MM.1S (cell line): ENCODE measurements at regions not wholly inside any gene's neighbourhood (a gene's known extent, or its start where the extent isn't known, plus 50 kb on each side); places are given as distances from the start of the nearest gene placed in this dataset.

Source experiments
- DNase-seq: peaks from one replicate; pipeline ENCODE4 v3.0.0-alpha.2; 2015
- H2AFZ ChIP-seq: fragments of 300-600 bp; sonication (generic); 2 replicates; pipeline ENCODE4 v1.6.0; 2016; ENCODE audit warnings: antibody characterized with exemption, low read length
- H3F3A ChIP-seq: fragments of 300-600 bp; sonication (generic); 2 replicates; pipeline ENCODE4 v1.6.1; 2016; ENCODE audit warnings: mild to moderate bottlenecking, antibody characterized with exemption, low read length, moderate library complexity, mixed read lengths; ENCODE audit not compliant: insufficient read depth
- H3K27ac ChIP-seq: fragments of 300-600 bp; sonication (generic); 2 replicates; pipeline ENCODE4 v1.5.1; 2016; ENCODE audit warnings: mild to moderate bottlenecking, low read length
- H3K27me3 ChIP-seq: fragments of 300-600 bp; sonication (generic); replicated peaks from 2 replicates; pipeline ENCODE4 v1.6.0; 2016; ENCODE audit warnings: low read length; ENCODE audit not compliant: insufficient read depth
- H3K36me3 ChIP-seq: fragments of 300-600 bp; sonication (generic); replicated peaks from 2 replicates; pipeline ENCODE4 v1.6.1; 2016; ENCODE audit warnings: mild to moderate bottlenecking, low read length, mixed read lengths; ENCODE audit not compliant: insufficient read depth
- H3K4me1 ChIP-seq: fragments of 300-600 bp; sonication (generic); 2 replicates; pipeline ENCODE4 v1.6.1; 2016; ENCODE audit warnings: low read length, mixed read lengths
- H3K4me2 ChIP-seq: fragments of 300-600 bp; sonication (generic); 2 replicates; pipeline ENCODE4 v1.6.0; 2016; ENCODE audit warnings: low read depth, low read length
- H3K4me3 ChIP-seq: fragments of 300-600 bp; sonication (generic); 2 replicates; pipeline ENCODE4 v1.5.1; 2016; ENCODE audit warnings: low read length, mixed read lengths
- H3K79me2 ChIP-seq: fragments of 300-600 bp; sonication (generic); 2 replicates; pipeline ENCODE4 v1.6.1; 2016; ENCODE audit warnings: mixed run types, low read length, mixed read lengths
- H3K9ac ChIP-seq: fragments of 300-600 bp; sonication (generic); 2 replicates; pipeline ENCODE4 v1.6.1; 2016; ENCODE audit warnings: low read length, mixed read lengths
- H3K9me2 ChIP-seq: fragments of 300-600 bp; sonication (generic); replicated peaks from 2 replicates; pipeline ENCODE4 v1.6.1; 2016; ENCODE audit warnings: mild to moderate bottlenecking, low read length, mixed read lengths; ENCODE audit not compliant: insufficient read depth
- H3K9me3 ChIP-seq: fragments of 300-600 bp; sonication (generic); replicated peaks from 2 replicates; pipeline ENCODE4 v1.6.1; 2016; ENCODE audit warnings: mild to moderate bottlenecking, low read length, mixed read lengths; ENCODE audit not compliant: insufficient read depth
- H4K20me1 ChIP-seq: fragments of 300-600 bp; sonication (generic); 2 replicates; pipeline ENCODE4 v1.6.1; 2016; ENCODE audit warnings: mild to moderate bottlenecking, low read length, moderate library complexity, mixed read lengths; ENCODE audit not compliant: insufficient read depth
- EZH2 ChIP-seq: fragments of 300-600 bp; sonication (generic); optimal IDR thresholded peaks from 2 replicates; pipeline ENCODE3; 2017; ENCODE audit warnings: low read depth, mild to moderate bottlenecking, antibody characterized with exemption, low read length, mixed read lengths
- EZH2phosphoT487 ChIP-seq: fragments of 300-600 bp; sonication (generic); IDR thresholded peaks from 2 replicates; pipeline ENCODE4 v1.6.1; 2018; ENCODE audit warnings: antibody characterized with exemption, low read length
- TF ChIP-seq, protein P1 (sequence below): fragments of 300-600 bp; sonication (generic); IDR thresholded peaks from 2 replicates; pipeline ENCODE4 v1.5.1; 2016; ENCODE audit warnings: antibody characterized with exemption, low read length, mixed read lengths

DNA sequence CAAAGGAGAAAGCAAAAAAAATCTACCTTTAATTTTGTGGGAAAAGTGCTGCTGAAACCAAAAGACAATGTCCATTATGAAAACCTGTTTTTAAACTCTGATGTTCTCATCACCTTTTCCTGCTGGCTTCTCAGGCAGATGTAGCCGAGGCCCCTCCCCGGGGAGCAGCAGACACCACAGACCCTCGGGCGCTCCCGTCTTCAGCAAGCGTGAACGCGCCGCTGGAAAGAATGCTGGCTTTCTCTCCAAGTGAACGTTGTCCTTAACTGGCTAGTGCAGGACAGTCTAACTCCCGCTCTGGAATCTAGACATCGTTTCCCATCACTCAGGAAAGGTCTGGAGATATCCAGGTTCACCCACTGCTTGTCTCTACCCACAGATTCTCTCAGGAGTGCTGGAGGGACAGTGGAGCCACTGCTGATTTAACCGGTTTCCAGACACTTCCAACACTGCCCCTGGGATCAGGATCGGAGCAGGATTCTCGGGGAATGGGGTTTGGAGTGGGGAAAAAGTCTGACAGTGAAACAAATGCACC lies 211.2 kb downstream of the RBFOX3 start:
- H3K27ac ChIP-seq, result no peak overlapping the region
- DNase-seq, result no peak
- H3K4me1 ChIP-seq, result no peaks in the 10 kb centered on the region
- no peak overlapping the region for H3K4me3 ChIP-seq
- no peaks in the 10 kb centered on the region for H3K9me3 ChIP-seq
- peaks cover 93% of the 10 kb centered on the region for H3K27me3 ChIP-seq
- no peaks in the 10 kb centered on the region for H3K36me3 ChIP-seq
- H3K9ac ChIP-seq, result no peak overlapping the region
- H4K20me1 ChIP-seq, result no peaks in the 10 kb centered on the region
- no peaks in the 10 kb centered on the region for H3K9me2 ChIP-seq
- H3K79me2 ChIP-seq, result no peaks in the 10 kb centered on the region
- TF ChIP-seq EZH2, result no peak
- H3K4me2 ChIP-seq, result no peak overlapping the region
- no peak overlapping the region for H2AFZ ChIP-seq
- H3F3A ChIP-seq, result no peaks in the 10 kb centered on the region

DNA sequence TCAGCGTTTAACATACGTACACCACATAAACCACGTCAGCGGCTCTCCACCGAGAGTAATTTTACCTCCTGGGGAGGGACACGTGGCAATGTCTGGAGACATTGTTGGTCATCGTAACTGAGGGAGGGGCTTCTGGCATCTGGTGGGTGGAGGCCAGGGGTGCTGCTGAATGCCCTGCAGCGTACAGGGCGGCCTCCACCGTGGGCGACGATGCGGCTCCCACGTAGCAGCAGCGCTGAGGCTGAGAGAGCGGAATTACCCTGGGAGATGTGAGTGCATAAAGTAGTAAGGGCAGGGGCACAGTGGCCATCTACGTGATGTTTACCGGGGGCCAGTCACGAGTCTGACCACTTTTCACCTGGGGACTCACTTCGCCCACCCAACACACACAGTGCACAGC lies 212.4 kb downstream of the RBFOX3 start:
- TF ChIP-seq, protein P1, sequence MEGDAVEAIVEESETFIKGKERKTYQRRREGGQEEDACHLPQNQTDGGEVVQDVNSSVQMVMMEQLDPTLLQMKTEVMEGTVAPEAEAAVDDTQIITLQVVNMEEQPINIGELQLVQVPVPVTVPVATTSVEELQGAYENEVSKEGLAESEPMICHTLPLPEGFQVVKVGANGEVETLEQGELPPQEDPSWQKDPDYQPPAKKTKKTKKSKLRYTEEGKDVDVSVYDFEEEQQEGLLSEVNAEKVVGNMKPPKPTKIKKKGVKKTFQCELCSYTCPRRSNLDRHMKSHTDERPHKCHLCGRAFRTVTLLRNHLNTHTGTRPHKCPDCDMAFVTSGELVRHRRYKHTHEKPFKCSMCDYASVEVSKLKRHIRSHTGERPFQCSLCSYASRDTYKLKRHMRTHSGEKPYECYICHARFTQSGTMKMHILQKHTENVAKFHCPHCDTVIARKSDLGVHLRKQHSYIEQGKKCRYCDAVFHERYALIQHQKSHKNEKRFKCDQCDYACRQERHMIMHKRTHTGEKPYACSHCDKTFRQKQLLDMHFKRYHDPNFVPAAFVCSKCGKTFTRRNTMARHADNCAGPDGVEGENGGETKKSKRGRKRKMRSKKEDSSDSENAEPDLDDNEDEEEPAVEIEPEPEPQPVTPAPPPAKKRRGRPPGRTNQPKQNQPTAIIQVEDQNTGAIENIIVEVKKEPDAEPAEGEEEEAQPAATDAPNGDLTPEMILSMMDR, result no peak
- Histone ChIP-seq H3K27ac (no peak overlapping the region), H3K79me2 (no peaks in the 10 kb centered on the region), H3K4me3 (no peak overlapping the region), H3K36me3 (no peaks in the 10 kb centered on the region), H3F3A (no peaks in the 10 kb centered on the region), H3K9ac (no peak overlapping the region), H4K20me1 (no peaks in the 10 kb centered on the region), H3K9me2 (no peaks in the 10 kb centered on the region), H2AFZ (no peak overlapping the region), H3K27me3 (peaks cover 94% of the 10 kb centered on the region), H3K4me1 (no peaks in the 10 kb centered on the region), H3K4me2 (no peak overlapping the region), H3K9me3 (no peaks in the 10 kb centered on the region)
- DNase-seq, result no peak

DNA sequence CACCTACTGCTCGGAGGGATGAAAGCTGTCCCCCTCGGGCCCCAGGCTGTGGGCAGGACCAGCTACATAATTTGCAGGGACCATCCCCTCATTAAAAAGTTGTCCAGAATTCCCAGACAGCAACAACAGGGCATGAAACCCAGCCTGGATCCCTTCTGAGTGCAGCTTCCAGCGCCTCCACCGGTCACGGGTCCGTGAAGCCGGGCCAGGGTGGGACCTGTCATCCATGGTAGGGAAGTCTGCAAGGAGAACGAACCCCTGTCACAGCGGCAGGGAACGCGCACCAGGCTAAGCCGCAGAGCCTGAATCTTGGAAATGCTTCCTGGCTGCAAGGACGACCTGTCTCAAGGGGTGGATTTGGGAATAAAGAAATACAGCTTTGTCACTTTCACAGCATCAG lies 214.2 kb downstream of the RBFOX3 start:
- no peaks in the 10 kb centered on the region for H3K9me3 ChIP-seq
- no peak overlapping the region for H3K4me3 ChIP-seq
- H3K9me2 ChIP-seq, result no peaks in the 10 kb centered on the region
- H3K27ac ChIP-seq, result no peak overlapping the region
- no peaks in the 10 kb centered on the region for H4K20me1 ChIP-seq
- H2AFZ ChIP-seq, result no peak overlapping the region
- H3F3A ChIP-seq, result no peaks in the 10 kb centered on the region
- H3K79me2 ChIP-seq, result no peaks in the 10 kb centered on the region
- no peaks in the 10 kb centered on the region for H3K4me1 ChIP-seq
- H3K36me3 ChIP-seq, result no peaks in the 10 kb centered on the region
- no peak overlapping the region for H3K9ac ChIP-seq
- TF ChIP-seq EZH2phosphoT487, result no peak
- TF ChIP-seq, protein P1, result no peak
- no peak for TF ChIP-seq EZH2
- peaks cover 91% of the 10 kb centered on the region for H3K27me3 ChIP-seq
- no peak overlapping the region for H3K4me2 ChIP-seq
- DNase-seq, result no peak

DNA sequence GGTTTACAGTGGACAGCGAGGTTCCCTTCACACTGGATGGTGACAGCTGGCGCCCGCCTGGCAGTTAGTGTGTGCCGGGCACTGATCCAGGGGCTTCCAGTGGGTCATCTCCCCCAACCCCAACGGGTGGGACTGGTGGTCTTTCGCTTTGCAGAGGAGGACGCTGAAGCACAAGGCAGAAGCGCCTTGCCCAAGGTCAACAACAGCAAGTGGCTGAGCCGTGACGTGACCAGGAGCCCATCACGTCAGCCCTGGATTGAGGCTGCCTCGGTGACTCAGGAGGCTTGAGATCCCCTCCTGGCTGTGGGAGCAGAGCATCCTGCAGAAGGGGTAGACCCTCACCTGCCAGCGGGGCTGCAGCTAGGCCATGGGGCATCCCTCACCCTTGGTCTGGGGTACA lies 215.3 kb downstream of the RBFOX3 start:
- Histone ChIP-seq H3F3A (no peaks in the 10 kb centered on the region), H3K79me2 (no peaks in the 10 kb centered on the region), H2AFZ (no peak overlapping the region), H3K36me3 (no peaks in the 10 kb centered on the region), H3K4me1 (no peaks in the 10 kb centered on the region), H3K9me3 (no peaks in the 10 kb centered on the region), H3K27ac (no peak overlapping the region), H4K20me1 (no peaks in the 10 kb centered on the region), H3K4me2 (no peak overlapping the region), H3K4me3 (no peak overlapping the region), H3K9ac (no peak overlapping the region), H3K9me2 (no peaks in the 10 kb centered on the region), H3K27me3 (peaks cover 96% of the 10 kb centered on the region)
- no peak for TF ChIP-seq EZH2phosphoT487
- TF ChIP-seq, protein P1, result no peak
- DNase-seq, result no peak
